DOHH2 (cell line): ENCODE measurements at regions not wholly inside any gene's neighbourhood (a gene's known extent, or its start where the extent isn't known, plus 50 kb on each side); places are given as distances from the start of the nearest gene placed in this dataset.

Source experiments
- H3F3A ChIP-seq: fragments of 200-600 bp; sonication (generic), shearing (Covaris generic); 2 replicates; pipeline ENCODE4 v1.6.0; 2016; ENCODE audit warnings: antibody characterized with exemption, mild to moderate bottlenecking; ENCODE audit not compliant: control insufficient read depth, insufficient read depth
- H3K27ac ChIP-seq: fragments of 200-600 bp; sonication (generic); 2 replicates; pipeline ENCODE4 v1.5.1; 2014; ENCODE audit warnings: low read depth, mild to moderate bottlenecking, low read length, moderate library complexity
- H3K27me3 ChIP-seq: fragments of 200-600 bp; sonication (generic); 2 replicates; pipeline ENCODE4 v1.6.1; 2014; ENCODE audit warnings: mild to moderate bottlenecking, low read length, mixed read lengths; ENCODE audit not compliant: control insufficient read depth
- H3K36me3 ChIP-seq: fragments of 200-600 bp; sonication (generic); 2 replicates; pipeline ENCODE4 v1.6.1; 2014; ENCODE audit warnings: mild to moderate bottlenecking, low read length, moderate library complexity, mixed read lengths; ENCODE audit not compliant: control insufficient read depth
- H3K4me1 ChIP-seq: fragments of 200-600 bp; sonication (generic); 2 replicates; pipeline ENCODE4 v1.6.1; 2014; ENCODE audit warnings: mild to moderate bottlenecking, low read length, mixed read lengths; ENCODE audit not compliant: control insufficient read depth
- H3K4me2 ChIP-seq: fragments of 200-600 bp; sonication (generic); 2 replicates; pipeline ENCODE4 v1.6.0; 2014; ENCODE audit warnings: mild to moderate bottlenecking, low read length, moderate library complexity
- H3K4me3 ChIP-seq: fragments of 200-600 bp; sonication (generic); 2 replicates; pipeline ENCODE4 v1.5.1; 2014; ENCODE audit warnings: mild to moderate bottlenecking, low read length, mixed read lengths
- H3K79me2 ChIP-seq: fragments of 200-600 bp; sonication (generic); 2 replicates; pipeline ENCODE4 v1.6.1; 2014; ENCODE audit warnings: mild to moderate bottlenecking, low read length, mixed read lengths; ENCODE audit not compliant: control insufficient read depth
- H3K9me2 ChIP-seq: fragments of 200-600 bp; sonication (generic); replicated peaks from 2 replicates; pipeline ENCODE4 v1.6.1; 2014; ENCODE audit warnings: mild to moderate bottlenecking, low read length, mixed read lengths; ENCODE audit not compliant: control insufficient read depth
- H3K9me3 ChIP-seq: fragments of 200-600 bp; sonication (generic); 2 replicates; pipeline ENCODE4 v1.6.1; 2014; ENCODE audit warnings: antibody characterized with exemption, low read length, mixed read lengths; ENCODE audit not compliant: control insufficient read depth, insufficient read depth
- H4K20me1 ChIP-seq: fragments of 200-600 bp; sonication (generic); 2 replicates; pipeline ENCODE4 v1.6.0; 2014; ENCODE audit warnings: low read depth, mild to moderate bottlenecking, antibody characterized with exemption, low read length, moderate library complexity; ENCODE audit not compliant: control insufficient read depth, insufficient read depth
- CTCF ChIP-seq: fragments of 200-600 bp; sonication (generic); IDR thresholded peaks from one replicate; pipeline ENCODE4 v1.5.1; 2014; ENCODE audit warnings: antibody characterized with exemption, mild to moderate bottlenecking, low read depth, low read length; ENCODE audit not compliant: poor library complexity, severe bottlenecking
- EZH2phosphoT487 ChIP-seq: fragments of 200-600 bp; sonication (generic); IDR thresholded peaks from 2 replicates; pipeline ENCODE4 v1.6.1; 2017; ENCODE audit warnings: borderline replicate concordance, mild to moderate bottlenecking, antibody characterized with exemption, low read length, moderate library complexity, mixed read lengths

GRCh38 chr13:20344836-20345490 lies 112.8 kb upstream of the GJB6 start:
- Histone ChIP-seq H3K27me3 (no peaks in the 10 kb centered on the region), H3K79me2 (no peaks in the 10 kb centered on the region), H4K20me1 (no peaks in the 10 kb centered on the region), H3K4me1 (no peaks in the 10 kb centered on the region), H3K9me2 (no peaks in the 10 kb centered on the region), H3K9me3 (no peaks in the 10 kb centered on the region), H3K27ac (no peak overlapping the region), H3K36me3 (no peaks in the 10 kb centered on the region), H3F3A (no peaks in the 10 kb centered on the region), H3K4me2 (no peak overlapping the region), H3K4me3 (no peak overlapping the region)
- TF ChIP-seq EZH2phosphoT487 (no peak), CTCF (no peak)

- no peak overlapping the region for H3K4me2 ChIP-seq
- H3K36me3 ChIP-seq: no peaks in the 10 kb centered on the region
- H4K20me1 ChIP-seq: no peaks in the 10 kb centered on the region
- H3K27me3 ChIP-seq: no peaks in the 10 kb centered on the region; the same call in 1 of the 2 replicates
- no peaks in the 10 kb centered on the region for H3K4me1 ChIP-seq
- H3K9me3 ChIP-seq: no peaks in the 10 kb centered on the region
- no peaks in the 10 kb centered on the region for H3K79me2 ChIP-seq
- no peaks in the 10 kb centered on the region for H3K9me2 ChIP-seq
- TF ChIP-seq EZH2phosphoT487 (no peak), CTCF (no peak)
- H3F3A ChIP-seq: no peaks in the 10 kb centered on the region
- H3K4me3 ChIP-seq: no peak overlapping the region
- H3K27ac ChIP-seq: no peak overlapping the region
Measured at GRCh38 chr13:20342311-20342710, 110.2 kb upstream of the GJB6 start.

GRCh38 chr13:20340759-20341171 lies 108.6 kb upstream of the GJB6 start:
- Histone ChIP-seq H4K20me1 (no peaks in the 10 kb centered on the region), H3K36me3 (no peaks in the 10 kb centered on the region), H3K27me3 (no peaks in the 10 kb centered on the region; the same call in 1 of the 2 replicates), H3K4me3 (no peak overlapping the region), H3K4me2 (no peak overlapping the region), H3K9me2 (no peaks in the 10 kb centered on the region), H3K9me3 (no peaks in the 10 kb centered on the region), H3F3A (no peaks in the 10 kb centered on the region), H3K79me2 (no peaks in the 10 kb centered on the region), H3K27ac (no peak overlapping the region), H3K4me1 (no peaks in the 10 kb centered on the region)
- no peak for TF ChIP-seq CTCF
- TF ChIP-seq EZH2phosphoT487: no peak
